Epithelial cell of proximal tubule (primary cell): ENCODE measurements at regions not wholly inside any gene's neighbourhood (a gene's known extent, or its start where the extent isn't known, plus 50 kb on each side); places are given as distances from the start of the nearest gene placed in this dataset.
"Not testable (repeated sequence)": the region's sequence is repeated elsewhere in the genome, so short reads cannot be mapped to it uniquely, and the experiment has no call there.

Experiments
- DNase-seq: peaks from one replicate; pipeline ENCODE4 v3.0.0-alpha.2; 2011; ENCODE audit warnings: low read depth
- H3K4me3 ChIP-seq: 2 replicates; pipeline ENCODE4 v1.5.1; 2011; ENCODE audit warnings: low read depth, mild to moderate bottlenecking, low read length
- TF ChIP-seq, protein P1 (sequence below): conservative IDR thresholded peaks from 2 replicates; pipeline ENCODE4 v1.5.1; 2012; ENCODE audit warnings: low read depth, mild to moderate bottlenecking, low read length

DNA sequence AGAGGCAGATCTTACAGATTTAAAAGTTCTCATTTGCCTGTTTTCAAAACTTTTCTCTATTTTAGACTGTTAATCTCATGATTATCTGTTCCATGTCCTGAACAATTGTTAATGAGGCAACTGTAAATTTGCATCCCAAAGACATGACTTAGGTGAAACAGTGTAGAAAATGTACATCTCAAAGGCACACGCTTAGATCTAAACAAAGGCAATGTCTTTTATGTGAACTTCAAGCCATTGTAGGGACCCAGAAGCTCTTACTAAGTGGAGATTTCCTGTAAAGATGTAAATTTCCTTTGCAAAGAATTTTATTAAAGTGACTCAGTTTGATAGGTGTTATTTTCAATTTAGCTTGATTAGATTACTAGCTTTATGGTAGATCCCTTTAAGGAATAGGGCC, 125.2 kb upstream of the F3 start:
- no peak for DNase-seq
- no peak overlapping the region for H3K4me3 ChIP-seq
- TF ChIP-seq, protein P1, sequence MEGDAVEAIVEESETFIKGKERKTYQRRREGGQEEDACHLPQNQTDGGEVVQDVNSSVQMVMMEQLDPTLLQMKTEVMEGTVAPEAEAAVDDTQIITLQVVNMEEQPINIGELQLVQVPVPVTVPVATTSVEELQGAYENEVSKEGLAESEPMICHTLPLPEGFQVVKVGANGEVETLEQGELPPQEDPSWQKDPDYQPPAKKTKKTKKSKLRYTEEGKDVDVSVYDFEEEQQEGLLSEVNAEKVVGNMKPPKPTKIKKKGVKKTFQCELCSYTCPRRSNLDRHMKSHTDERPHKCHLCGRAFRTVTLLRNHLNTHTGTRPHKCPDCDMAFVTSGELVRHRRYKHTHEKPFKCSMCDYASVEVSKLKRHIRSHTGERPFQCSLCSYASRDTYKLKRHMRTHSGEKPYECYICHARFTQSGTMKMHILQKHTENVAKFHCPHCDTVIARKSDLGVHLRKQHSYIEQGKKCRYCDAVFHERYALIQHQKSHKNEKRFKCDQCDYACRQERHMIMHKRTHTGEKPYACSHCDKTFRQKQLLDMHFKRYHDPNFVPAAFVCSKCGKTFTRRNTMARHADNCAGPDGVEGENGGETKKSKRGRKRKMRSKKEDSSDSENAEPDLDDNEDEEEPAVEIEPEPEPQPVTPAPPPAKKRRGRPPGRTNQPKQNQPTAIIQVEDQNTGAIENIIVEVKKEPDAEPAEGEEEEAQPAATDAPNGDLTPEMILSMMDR: no peak

DNA sequence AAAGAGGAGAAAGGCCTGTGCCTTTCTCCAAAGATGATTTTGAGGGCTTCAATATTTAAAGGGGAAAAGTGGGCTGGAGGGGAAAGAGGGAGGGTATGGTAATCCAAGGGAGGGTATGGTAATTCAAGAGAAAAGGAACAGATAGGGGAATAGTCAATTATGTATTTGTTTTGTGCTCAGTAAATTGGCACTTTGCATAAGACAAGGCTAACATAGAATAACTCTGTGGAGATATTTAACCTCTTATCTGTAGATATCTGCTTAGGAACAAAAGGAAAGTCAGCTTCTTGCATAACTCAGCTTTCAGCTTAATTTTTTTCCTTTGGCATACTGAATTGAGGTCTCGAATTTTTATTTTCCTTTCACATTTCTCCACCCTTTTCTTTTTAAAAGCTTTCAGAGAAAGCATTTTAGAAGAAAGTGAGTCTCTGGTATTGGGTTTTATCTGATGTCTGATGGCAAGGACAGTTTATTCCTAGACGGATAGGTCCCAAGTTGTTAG, 119.9 kb upstream of the F3 start:
- no peak for DNase-seq
- H3K4me3 ChIP-seq: no peak overlapping the region
- TF ChIP-seq, protein P1: no peak

DNA sequence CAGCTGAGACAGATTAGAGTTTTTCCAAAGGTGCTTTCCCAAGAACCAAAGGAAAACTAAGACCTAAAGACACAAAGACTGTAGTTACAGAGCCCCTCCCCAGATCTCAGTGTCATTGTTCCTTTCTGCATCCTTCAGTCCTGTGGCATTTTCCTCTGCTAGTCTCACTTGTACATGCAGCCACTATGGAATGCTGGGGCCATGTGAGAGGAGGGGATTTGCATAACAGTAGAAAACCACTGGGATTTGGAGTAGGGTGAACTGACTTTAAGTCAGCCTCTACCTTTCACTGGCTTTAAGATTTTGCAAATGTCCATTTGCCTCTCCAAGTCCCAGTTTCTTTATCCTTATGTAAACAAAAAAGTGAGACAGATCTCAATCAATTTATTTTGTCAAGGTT, 119.4 kb upstream of the F3 start:
- TF ChIP-seq, protein P1: no peak
- H3K4me3 ChIP-seq: no peak overlapping the region
- DNase-seq: no peak

DNA sequence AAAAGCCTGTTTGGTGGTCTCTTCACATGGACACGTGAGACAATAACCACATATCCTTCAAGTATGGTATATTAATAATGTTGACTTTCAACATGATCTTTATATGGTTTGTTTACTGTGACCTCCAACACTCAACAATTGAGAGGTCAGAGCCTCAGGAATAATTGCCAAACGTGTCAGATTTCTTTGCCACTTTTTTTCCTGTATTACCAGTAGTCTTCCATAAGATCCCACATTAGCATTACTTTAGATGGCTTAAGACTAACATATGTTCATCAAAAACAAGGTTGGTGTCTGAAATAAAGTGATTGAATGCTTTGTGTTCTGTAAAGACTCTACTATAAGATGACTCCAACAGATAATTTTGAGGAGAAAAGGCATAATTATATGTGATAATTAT, 118.7 kb upstream of the F3 start:
- no peak overlapping the region for H3K4me3 ChIP-seq
- no peak for DNase-seq
- TF ChIP-seq, protein P1: no peak

DNA sequence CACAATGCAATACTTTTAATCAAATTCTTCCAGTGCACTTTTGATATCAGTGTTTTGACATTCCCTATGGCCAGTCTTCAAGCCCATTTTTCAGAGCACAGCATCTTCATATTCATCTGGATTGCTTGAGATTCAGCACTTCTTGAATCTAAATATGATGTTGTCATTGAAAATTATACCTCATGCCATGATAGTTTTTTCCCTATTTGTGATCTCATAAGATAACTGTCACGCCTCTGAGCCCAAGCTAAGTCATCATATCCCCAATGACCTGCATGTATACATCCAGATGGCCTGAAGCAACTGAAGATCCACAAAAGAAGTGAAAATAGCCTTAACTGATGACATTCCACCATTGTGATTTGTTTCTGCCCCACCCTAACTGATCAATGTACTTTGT, 117.6 kb upstream of the F3 start:
- not testable (repeated sequence) for DNase-seq, H3K4me3 ChIP-seq

DNA sequence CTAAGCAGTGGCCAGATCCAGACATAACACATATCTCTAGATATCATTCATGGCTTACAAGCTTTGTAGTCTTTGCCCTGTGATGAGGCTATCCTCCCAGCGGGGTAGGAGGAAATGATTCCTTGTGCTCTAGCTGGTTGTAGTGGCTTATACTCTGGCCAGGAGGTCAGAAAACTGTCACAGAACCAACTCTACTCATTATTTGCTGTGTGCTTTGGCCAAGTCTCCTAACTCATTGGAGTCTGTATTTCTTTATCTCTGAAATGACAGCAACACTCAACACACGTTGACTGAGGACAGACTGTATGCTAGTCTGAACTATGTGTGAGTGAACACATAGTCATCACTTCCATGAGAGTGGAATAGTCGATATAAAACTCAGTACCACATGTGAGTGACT, 116.7 kb upstream of the F3 start:
- no peak for DNase-seq
- TF ChIP-seq, protein P1: no peak
- no peak overlapping the region for H3K4me3 ChIP-seq

DNA sequence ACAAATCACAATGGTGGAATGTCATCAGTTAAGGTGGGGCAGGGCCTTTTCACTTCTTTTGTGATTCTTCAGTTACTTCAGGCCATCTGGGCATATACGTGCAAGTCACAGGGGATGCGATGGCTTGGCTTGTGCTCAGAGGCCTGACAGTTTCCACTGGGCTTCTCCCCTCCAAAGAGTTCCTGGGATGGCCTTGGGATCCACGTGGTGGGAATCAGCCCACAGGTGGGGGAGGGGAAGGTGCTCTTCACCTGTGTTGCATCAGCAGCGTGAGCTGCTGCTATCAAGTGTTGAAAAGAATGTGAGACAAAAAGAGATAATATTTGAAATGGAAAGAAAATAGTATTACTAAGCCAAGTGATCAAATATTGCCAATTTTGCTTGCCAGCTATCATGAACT, 116.2 kb upstream of the F3 start:
- DNase-seq, H3K4me3 ChIP-seq: not testable (repeated sequence)

DNA sequence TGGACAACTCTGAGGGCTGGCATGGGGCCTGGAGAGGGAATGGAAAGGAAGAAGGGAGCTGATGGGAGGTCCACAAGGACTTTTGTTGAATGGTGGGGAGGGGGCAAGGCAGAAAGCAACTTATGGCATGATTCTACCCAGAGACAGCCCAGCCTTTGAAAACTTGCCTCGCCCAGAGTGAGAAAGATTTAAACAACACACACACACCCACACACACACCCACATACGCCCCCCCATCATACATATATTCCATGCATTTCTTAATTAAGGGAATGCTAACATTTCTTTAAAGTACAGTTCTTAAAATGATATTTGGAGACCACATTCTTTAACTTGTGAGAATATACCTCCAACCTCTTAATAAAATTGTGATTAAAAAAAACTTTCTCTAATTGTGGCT, 115.4 kb upstream of the F3 start:
- no peak for DNase-seq
- TF ChIP-seq, protein P1: no peak
- H3K4me3 ChIP-seq: no peak overlapping the region
